Fibroblast of villous mesenchyme (primary cell): ENCODE measurements at regions not wholly inside any gene's neighbourhood (a gene's known extent, or its start where the extent isn't known, plus 50 kb on each side); places are given as distances from the start of the nearest gene placed in this dataset.

Source experiments
- DNase-seq: peaks from one replicate; pipeline ENCODE4 v3.0.0-alpha.2; 2010; ENCODE audit warnings: low read depth
- H3K4me3 ChIP-seq: 2 replicates; pipeline ENCODE4 v1.5.1; 2011; ENCODE audit warnings: low read depth, mild to moderate bottlenecking, low read length
- TF ChIP-seq, protein P1 (sequence below): IDR thresholded peaks from 2 replicates; pipeline ENCODE4 v1.5.1; 2012; ENCODE audit warnings: low read depth, mild to moderate bottlenecking, low read length; ENCODE audit not compliant: insufficient read depth

- no peak overlapping the region for H3K4me3 ChIP-seq
- TF ChIP-seq, protein P1, sequence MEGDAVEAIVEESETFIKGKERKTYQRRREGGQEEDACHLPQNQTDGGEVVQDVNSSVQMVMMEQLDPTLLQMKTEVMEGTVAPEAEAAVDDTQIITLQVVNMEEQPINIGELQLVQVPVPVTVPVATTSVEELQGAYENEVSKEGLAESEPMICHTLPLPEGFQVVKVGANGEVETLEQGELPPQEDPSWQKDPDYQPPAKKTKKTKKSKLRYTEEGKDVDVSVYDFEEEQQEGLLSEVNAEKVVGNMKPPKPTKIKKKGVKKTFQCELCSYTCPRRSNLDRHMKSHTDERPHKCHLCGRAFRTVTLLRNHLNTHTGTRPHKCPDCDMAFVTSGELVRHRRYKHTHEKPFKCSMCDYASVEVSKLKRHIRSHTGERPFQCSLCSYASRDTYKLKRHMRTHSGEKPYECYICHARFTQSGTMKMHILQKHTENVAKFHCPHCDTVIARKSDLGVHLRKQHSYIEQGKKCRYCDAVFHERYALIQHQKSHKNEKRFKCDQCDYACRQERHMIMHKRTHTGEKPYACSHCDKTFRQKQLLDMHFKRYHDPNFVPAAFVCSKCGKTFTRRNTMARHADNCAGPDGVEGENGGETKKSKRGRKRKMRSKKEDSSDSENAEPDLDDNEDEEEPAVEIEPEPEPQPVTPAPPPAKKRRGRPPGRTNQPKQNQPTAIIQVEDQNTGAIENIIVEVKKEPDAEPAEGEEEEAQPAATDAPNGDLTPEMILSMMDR = no peak
- DNase-seq = no peak
Observed at GRCh38 chr13:60969656-60970055, 446.0 kb downstream of the PCDH20 start.

DNA sequence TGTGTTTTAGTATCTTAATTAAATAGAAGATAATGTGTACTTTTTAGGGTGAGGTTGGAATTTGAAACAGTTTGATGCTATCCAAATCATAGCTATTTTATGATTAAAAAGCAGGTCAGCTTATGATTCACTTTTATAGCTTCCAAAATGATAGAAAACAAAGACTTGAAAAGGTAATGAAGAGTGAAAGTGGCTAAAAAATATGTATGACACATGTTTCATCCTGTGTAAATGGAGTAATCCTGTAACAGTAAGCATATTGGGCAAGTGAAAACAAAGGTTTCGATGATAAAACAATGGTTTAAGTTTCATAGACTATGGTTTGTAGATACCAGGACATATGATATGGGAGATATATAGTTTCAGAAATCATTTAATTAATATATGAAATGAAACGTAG lies 456.2 kb downstream of the PCDH20 start:
- no peak overlapping the region for H3K4me3 ChIP-seq
- TF ChIP-seq, protein P1 = no peak
- no peak for DNase-seq

- TF ChIP-seq, protein P1 = no peak
- DNase-seq = no peak
- H3K4me3 ChIP-seq = no peak overlapping the region
Observed at GRCh38 chr13:60957816-60958215, 457.8 kb downstream of the PCDH20 start.

DNA sequence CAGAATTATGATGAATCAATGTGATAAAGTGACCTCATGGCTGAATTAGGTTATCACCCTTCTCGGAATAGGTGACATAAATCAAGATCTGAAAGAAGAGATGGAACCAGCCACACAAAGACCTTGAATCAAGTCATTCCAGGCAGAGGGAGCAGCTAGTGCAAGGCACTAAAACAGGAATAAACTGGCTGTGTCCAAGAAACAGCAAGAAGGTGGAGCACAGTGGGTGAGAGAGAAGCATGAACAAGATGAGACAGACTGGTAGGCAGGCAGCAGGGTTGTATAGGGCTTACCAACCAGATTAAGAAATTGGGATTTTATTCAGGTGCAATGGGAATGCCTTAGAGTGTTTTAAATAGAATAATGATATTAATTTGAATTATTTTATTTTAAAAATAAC lies 470.3 kb downstream of the PCDH20 start:
- no peak overlapping the region for H3K4me3 ChIP-seq
- no peak for DNase-seq
- TF ChIP-seq, protein P1 = no peak

GRCh38 chr13:60944863-60945262 lies 470.8 kb downstream of the PCDH20 start:
- no peak for DNase-seq
- no peak overlapping the region for H3K4me3 ChIP-seq
- TF ChIP-seq, protein P1 = no peak

- H3K4me3 ChIP-seq = no peak overlapping the region
- no peak for DNase-seq
- TF ChIP-seq, protein P1 = no peak
Observed at GRCh38 chr13:60944016-60944415, 471.6 kb downstream of the PCDH20 start.

- DNase-seq = no peak
- no peak overlapping the region for H3K4me3 ChIP-seq
- TF ChIP-seq, protein P1 = no peak
Observed at GRCh38 chr13:60936281-60936680, 479.4 kb downstream of the PCDH20 start.
